ENCODE measurements at regions not wholly inside any gene's neighbourhood (a gene's known extent, or its start where the extent isn't known, plus 50 kb on each side); places are given as distances from the start of the nearest gene placed in this dataset.
"Not testable (repeated sequence)": the region's sequence is repeated elsewhere in the genome, so short reads cannot be mapped to it uniquely, and the experiment has no call there.

GRCh38 chr2:88925770-88926462, 234.4 kb downstream of the RPIA start:
- no peak for DNase-seq (ENCODE audit: low read depth)

GRCh38 chr2:88927128-88927527, 235.7 kb downstream of the RPIA start:
- no peak for DNase-seq (ENCODE audit: low read depth)

GRCh38 chr2:88930659-88931058, 239.2 kb downstream of the RPIA start:
- DNase-seq (ENCODE audit: low read depth): no peak

GRCh38 chr2:88932686-88933085, 241.2 kb downstream of the RPIA start:
- DNase-seq (ENCODE audit: low read depth): no peak

- DNase-seq (ENCODE audit: low read depth): no peak
These were observed 241.6 kb downstream of the RPIA start for GRCh38 chr2:88933091-88933490.

GRCh38 chr2:88933980-88934379, 242.5 kb downstream of the RPIA start:
- DNase-seq (ENCODE audit: low read depth): no peak

GRCh38 chr2:88941178-88941577, 249.7 kb downstream of the RPIA start:
- not testable (repeated sequence) for DNase-seq (ENCODE audit: low read depth)

- no peak for DNase-seq (ENCODE audit: low read depth)
These were observed 251.3 kb downstream of the RPIA start for GRCh38 chr2:88942798-88943197.

- no peak for DNase-seq (ENCODE audit: low read depth)
These were observed 257.9 kb downstream of the RPIA start for GRCh38 chr2:88949336-88949735.

GRCh38 chr2:88950010-88950409, 258.5 kb downstream of the RPIA start:
- no peak for DNase-seq (ENCODE audit: low read depth)

- no peak for DNase-seq (ENCODE audit: low read depth)
These were observed 264.1 kb downstream of the RPIA start for GRCh38 chr2:88955607-88956006.

GRCh38 chr2:88959480-88960204, 268.2 kb downstream of the RPIA start:
- DNase-seq (ENCODE audit: low read depth): no peak

GRCh38 chr2:88961323-88961722, 269.9 kb downstream of the RPIA start:
- not testable (repeated sequence) for DNase-seq (ENCODE audit: low read depth)

- no peak for DNase-seq (ENCODE audit: low read depth)
These were observed 276.4 kb downstream of the RPIA start for GRCh38 chr2:88967844-88968243.

- DNase-seq (ENCODE audit: low read depth): not testable (repeated sequence)
These were observed 286.5 kb downstream of the RPIA start for GRCh38 chr2:88978011-88978410.

- DNase-seq (ENCODE audit: low read depth): not testable (repeated sequence)
These were observed 287.0 kb downstream of the RPIA start for GRCh38 chr2:88978446-88978845.

GRCh38 chr2:88984079-88984478, 292.6 kb downstream of the RPIA start:
- DNase-seq (ENCODE audit: low read depth): not testable (repeated sequence)

- not testable (repeated sequence) for DNase-seq (ENCODE audit: low read depth)
These were observed 295.4 kb downstream of the RPIA start for GRCh38 chr2:88986721-88987330.

GRCh38 chr2:88988617-88989016, 297.1 kb downstream of the RPIA start:
- DNase-seq (ENCODE audit: low read depth): not testable (repeated sequence)

GRCh38 chr2:88992819-88993218, 301.3 kb downstream of the RPIA start:
- DNase-seq (ENCODE audit: low read depth): not testable (repeated sequence)

- not testable (repeated sequence) for DNase-seq (ENCODE audit: low read depth)
These were observed 303.4 kb downstream of the RPIA start for GRCh38 chr2:88994856-88995255.

GRCh38 chr2:88996588-88996987, 305.1 kb downstream of the RPIA start:
- not testable (repeated sequence) for DNase-seq (ENCODE audit: low read depth)

GRCh38 chr2:88999365-88999764, 307.9 kb downstream of the RPIA start:
- DNase-seq (ENCODE audit: low read depth): no peak
